Suprapubic skin (tissue), 4 donors: ENCODE measurements at regions not wholly inside any gene's neighbourhood (a gene's known extent, or its start where the extent isn't known, plus 50 kb on each side); places are given as distances from the start of the nearest gene placed in this dataset.

Experiments
- DNase-seq, 2 donors: peaks; one replicate each; pipeline ENCODE4 v3.0.0-alpha.2; 2019; ENCODE audit warnings: low spot score in 2 of 2
- H3K27ac ChIP-seq: fragments of 200-600 bp; sonication (generic); one replicate; pipeline ENCODE4 v1.5.1; 2019
- H3K27me3 ChIP-seq: fragments of 200-600 bp; sonication (generic); one replicate; pipeline ENCODE4 v1.5.1; 2019
- H3K36me3 ChIP-seq: fragments of 200-600 bp; sonication (generic); one replicate; pipeline ENCODE4 v1.5.1; 2019
- H3K4me1 ChIP-seq: fragments of 200-600 bp; sonication (generic); one replicate; pipeline ENCODE4 v1.5.1; 2019
- H3K4me3 ChIP-seq: fragments of 200-600 bp; sonication (generic); one replicate; pipeline ENCODE4 v1.5.1; 2019; ENCODE audit warnings: mild to moderate bottlenecking
- H3K9me3 ChIP-seq: fragments of 200-600 bp; sonication (generic); one replicate; pipeline ENCODE4 v1.5.1; 2019
- EP300 ChIP-seq: sonication (generic); formaldehyde crosslinking; IDR thresholded peaks from one replicate; pipeline ENCODE4 v1.6.1; 2017; ENCODE audit warnings: antibody characterized with exemption
- POLR2A ChIP-seq, 2 donors: fragments of 450-650 bp; IDR thresholded peaks; one replicate each; pipeline ENCODE4 v1.6.1; 2017; ENCODE audit warnings: antibody characterized with exemption in 2 of 2, mild to moderate bottlenecking in 2 of 2, moderate library complexity in 2 of 2
- POLR2AphosphoS5 ChIP-seq, 3 donors: sonication (generic); formaldehyde crosslinking; IDR thresholded peaks; one replicate each; pipeline ENCODE4 v1.6.1; 2017; ENCODE audit warnings: antibody characterized with exemption in 3 of 3
- WGBS: methylation state at CpG from one replicate; pipeline ENCODE4 v1.1.5; 2018; 5-methylcytosine and 5-hydroxymethylcytosine counted together
- TF ChIP-seq, protein P1 (sequence below), 2 donors: fragments of 200-600 bp in 1 of 2; fragments of 450-650 bp in 1 of 2; sonication (generic) in 1 of 2; IDR thresholded peaks; one replicate each; pipeline ENCODE4 v1.5.1; 2016 to 2019; ENCODE audit warnings: antibody characterized with exemption in 2 of 2, mild to moderate bottlenecking in 1 of 2, moderate library complexity in 1 of 2

DNA sequence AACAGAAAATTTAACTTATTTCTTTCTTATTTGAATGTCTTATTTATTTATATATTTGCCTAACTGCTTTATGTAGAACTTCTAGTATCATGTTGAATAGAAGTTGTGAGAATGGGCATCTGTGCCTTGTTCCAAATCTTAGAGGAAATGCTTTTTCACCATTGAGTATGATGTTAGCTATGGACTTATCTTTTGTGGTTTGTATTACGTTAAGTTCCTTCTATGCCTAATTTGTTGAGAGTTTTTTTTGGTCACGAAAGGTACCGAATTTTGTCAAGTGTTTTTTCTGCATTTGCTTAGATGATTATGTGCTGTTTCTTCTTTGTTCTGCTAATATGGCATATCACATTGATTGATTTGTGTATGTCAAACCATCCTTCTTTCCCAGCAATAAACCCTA lies 161.0 kb upstream of the TRIM24 start:
- 87% methylated on average over 3 of the region's 3 CpGs for WGBS
- no peaks in the 10 kb centered on the region for H3K36me3 ChIP-seq
- no peak overlapping the region for H3K27ac ChIP-seq
- no peak for DNase-seq
- H3K4me1 ChIP-seq: no peaks in the 10 kb centered on the region
- no peak overlapping the region for H3K4me3 ChIP-seq
- TF ChIP-seq POLR2AphosphoS5 (IDR thresholded peaks at IDR 0.05): no peak
- no peak for TF ChIP-seq POLR2A (IDR thresholded peaks at IDR 0.05)
- TF ChIP-seq, protein P1, sequence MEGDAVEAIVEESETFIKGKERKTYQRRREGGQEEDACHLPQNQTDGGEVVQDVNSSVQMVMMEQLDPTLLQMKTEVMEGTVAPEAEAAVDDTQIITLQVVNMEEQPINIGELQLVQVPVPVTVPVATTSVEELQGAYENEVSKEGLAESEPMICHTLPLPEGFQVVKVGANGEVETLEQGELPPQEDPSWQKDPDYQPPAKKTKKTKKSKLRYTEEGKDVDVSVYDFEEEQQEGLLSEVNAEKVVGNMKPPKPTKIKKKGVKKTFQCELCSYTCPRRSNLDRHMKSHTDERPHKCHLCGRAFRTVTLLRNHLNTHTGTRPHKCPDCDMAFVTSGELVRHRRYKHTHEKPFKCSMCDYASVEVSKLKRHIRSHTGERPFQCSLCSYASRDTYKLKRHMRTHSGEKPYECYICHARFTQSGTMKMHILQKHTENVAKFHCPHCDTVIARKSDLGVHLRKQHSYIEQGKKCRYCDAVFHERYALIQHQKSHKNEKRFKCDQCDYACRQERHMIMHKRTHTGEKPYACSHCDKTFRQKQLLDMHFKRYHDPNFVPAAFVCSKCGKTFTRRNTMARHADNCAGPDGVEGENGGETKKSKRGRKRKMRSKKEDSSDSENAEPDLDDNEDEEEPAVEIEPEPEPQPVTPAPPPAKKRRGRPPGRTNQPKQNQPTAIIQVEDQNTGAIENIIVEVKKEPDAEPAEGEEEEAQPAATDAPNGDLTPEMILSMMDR (IDR thresholded peaks at IDR 0.05): no peak
- TF ChIP-seq EP300: no peak
- no peaks in the 10 kb centered on the region for H3K9me3 ChIP-seq
- H3K27me3 ChIP-seq: no peaks in the 10 kb centered on the region

DNA sequence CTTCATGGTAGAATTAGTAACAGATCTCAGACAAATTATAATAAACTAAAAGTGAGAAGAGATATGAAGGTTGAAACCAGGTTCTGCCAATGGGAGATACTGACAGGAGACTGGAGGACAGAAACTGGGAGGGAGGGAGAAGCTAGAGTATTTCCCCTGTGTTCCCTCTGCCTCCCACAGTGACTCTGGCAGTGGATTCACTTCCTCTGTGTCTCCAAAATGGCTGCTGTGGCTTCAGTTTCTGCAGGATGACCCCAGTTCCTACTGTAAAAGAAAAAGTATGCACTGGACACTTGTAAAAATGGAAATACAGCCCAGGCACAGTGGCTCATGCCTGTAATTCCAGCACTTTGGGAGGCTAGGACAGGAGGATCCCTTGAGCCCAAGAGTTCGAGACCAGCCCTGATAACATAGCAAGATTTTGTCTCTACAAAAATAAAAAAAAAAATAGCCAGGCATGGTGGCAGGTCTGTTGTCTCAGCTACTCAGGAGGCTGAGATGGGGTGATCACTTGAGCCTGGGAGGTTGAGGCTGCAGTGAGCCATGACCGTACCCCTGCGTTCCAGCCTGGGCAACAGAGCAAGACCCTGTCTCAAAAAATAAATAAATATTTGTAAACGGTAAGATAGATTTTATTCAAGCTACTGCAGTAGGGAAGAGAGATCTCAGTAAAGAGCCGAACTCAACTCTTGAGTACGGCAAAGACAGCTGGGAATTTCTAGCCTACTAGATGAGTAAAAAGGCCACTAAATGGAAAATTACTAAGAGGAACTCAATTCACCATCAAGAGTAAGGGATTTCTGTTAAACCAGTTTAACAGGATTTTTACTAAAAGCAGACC lies 156.6 kb upstream of the TRIM24 start:
- 88% methylated on average over 6 of the region's 6 CpGs for WGBS
- Histone ChIP-seq H3K27me3 (no peaks in the 10 kb centered on the region), H3K9me3 (no peaks in the 10 kb centered on the region), H3K27ac (no peak overlapping the region), H3K4me3 (no peak overlapping the region), H3K4me1 (no peaks in the 10 kb centered on the region), H3K36me3 (no peaks in the 10 kb centered on the region)
- no peak for TF ChIP-seq POLR2A (IDR thresholded peaks at IDR 0.05)
- no peak for TF ChIP-seq POLR2AphosphoS5 (IDR thresholded peaks at IDR 0.05)
- TF ChIP-seq EP300: no peak
- TF ChIP-seq, protein P1 (IDR thresholded peaks at IDR 0.05): no peak
- DNase-seq: no peak

DNA sequence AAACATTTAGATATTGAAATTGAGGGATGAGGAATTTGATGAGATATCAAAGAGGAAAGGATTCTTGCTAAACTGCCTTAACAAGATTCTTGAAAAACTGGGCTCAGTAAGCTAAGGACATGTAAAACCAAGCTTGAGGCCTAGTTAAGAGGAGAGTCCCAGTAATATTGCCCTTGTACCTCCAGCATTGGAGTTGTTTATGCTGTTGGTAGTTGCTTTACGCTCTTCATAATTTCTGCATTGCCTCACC lies 156.1 kb upstream of the TRIM24 start:
- WGBS: 84% methylated on average over 1 of the region's 1 CpG
- H3K36me3 ChIP-seq: no peaks in the 10 kb centered on the region
- no peaks in the 10 kb centered on the region for H3K9me3 ChIP-seq
- H3K4me3 ChIP-seq: no peak overlapping the region
- no peak overlapping the region for H3K27ac ChIP-seq
- TF ChIP-seq EP300 (no peak), POLR2A (IDR thresholded peaks at IDR 0.05) (no peak), POLR2AphosphoS5 (IDR thresholded peaks at IDR 0.05) (no peak)
- TF ChIP-seq, protein P1 (IDR thresholded peaks at IDR 0.05): no peak
- no peaks in the 10 kb centered on the region for H3K27me3 ChIP-seq
- H3K4me1 ChIP-seq: no peaks in the 10 kb centered on the region
- no peak for DNase-seq

DNA sequence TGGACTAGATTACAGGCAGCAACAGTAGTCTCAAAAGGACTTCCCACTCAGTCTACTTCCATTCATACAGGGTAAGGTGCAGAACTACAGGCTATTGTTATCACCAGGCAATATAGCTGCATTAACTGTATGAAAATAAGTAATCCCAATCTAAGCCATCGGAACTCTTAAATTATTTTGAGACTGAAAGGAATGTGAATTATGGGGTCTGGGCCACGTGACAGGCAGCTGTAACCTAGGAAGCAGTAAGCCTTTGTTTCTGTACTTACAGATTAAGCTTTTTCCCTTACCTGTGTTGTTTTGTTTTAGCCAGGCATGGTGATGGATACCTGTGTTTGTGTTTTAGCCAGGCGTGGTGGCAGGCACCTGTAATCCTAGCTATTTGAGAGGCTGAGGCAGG lies 152.4 kb upstream of the TRIM24 start:
- TF ChIP-seq POLR2AphosphoS5 (IDR thresholded peaks at IDR 0.05) (no peak), POLR2A (IDR thresholded peaks at IDR 0.05) (no peak), EP300 (no peak)
- TF ChIP-seq, protein P1 (IDR thresholded peaks at IDR 0.05): no peak
- H3K9me3 ChIP-seq: no peaks in the 10 kb centered on the region
- 66% methylated on average over 3 of the region's 3 CpGs for WGBS

DNA sequence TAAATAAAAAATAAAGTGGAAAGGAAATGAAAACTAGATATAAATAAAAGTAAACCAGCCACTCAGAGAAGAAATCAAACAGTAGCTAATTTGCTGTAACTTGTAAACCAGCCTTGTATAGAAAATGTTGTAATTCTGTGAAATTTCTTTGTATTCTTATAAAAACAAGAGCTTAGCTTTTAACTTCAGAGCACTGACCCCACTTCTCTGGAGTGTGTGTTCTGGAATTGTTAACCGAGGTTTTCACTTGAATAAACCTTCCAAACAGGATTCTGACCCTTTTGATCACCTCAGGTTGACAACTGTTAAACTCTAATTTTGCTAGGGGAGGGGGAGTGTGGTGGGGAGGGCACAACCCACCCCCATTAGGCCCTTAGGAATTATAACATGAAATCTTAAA lies 151.9 kb upstream of the TRIM24 start:
- H3K27ac ChIP-seq: no peak overlapping the region
- H3K27me3 ChIP-seq: no peaks in the 10 kb centered on the region
- 75% methylated on average over 1 of the region's 1 CpG for WGBS
- H3K9me3 ChIP-seq: no peaks in the 10 kb centered on the region
- H3K4me3 ChIP-seq: no peak overlapping the region
- TF ChIP-seq EP300 (no peak), POLR2AphosphoS5 (IDR thresholded peaks at IDR 0.05) (no peak), POLR2A (IDR thresholded peaks at IDR 0.05) (no peak)
- TF ChIP-seq, protein P1 (IDR thresholded peaks at IDR 0.05): no peak
- H3K36me3 ChIP-seq: no peaks in the 10 kb centered on the region
- H3K4me1 ChIP-seq: no peaks in the 10 kb centered on the region
- DNase-seq: no peak

More for the DNA sequence above, 152.4 kb upstream of the TRIM24 start:
- Histone ChIP-seq H3K27ac (no peak overlapping the region), H3K36me3 (no peaks in the 10 kb centered on the region), H3K27me3 (no peaks in the 10 kb centered on the region), H3K4me1 (no peaks in the 10 kb centered on the region), H3K4me3 (no peak overlapping the region)
- no peak for DNase-seq
